NCI-H2227 (cell line): ENCODE measurements at regions not wholly inside any gene's neighbourhood (a gene's known extent, or its start where the extent isn't known, plus 50 kb on each side); places are given as distances from the start of the nearest gene placed in this dataset.
"Not testable (repeated sequence)": the region's sequence is repeated elsewhere in the genome, so short reads cannot be mapped to it uniquely, and the experiment has no call there.

Experiments
- DNase-seq: peaks from one replicate; lab custom pipeline; 2025; ENCODE audit not compliant: unreplicated experiment; lab: John Stamatoyannopoulos, UW

- DNase-seq, result no peak
These were observed 1352.9 kb upstream of the CHAC2 start for GRCh38 chr2:52414561-52415295.

GRCh38 chr2:52409308-52410118, 1358.1 kb upstream of the CHAC2 start:
- not testable (repeated sequence) for DNase-seq

GRCh38 chr2:52405980-52406379, 1361.6 kb upstream of the CHAC2 start:
- no peak for DNase-seq

- no peak for DNase-seq
These were observed 1362.7 kb upstream of the CHAC2 start for GRCh38 chr2:52404866-52405265.

GRCh38 chr2:52404046-52404445, 1363.6 kb upstream of the CHAC2 start:
- no peak for DNase-seq

GRCh38 chr2:52402128-52402527, 1365.5 kb upstream of the CHAC2 start:
- no peak for DNase-seq

- no peak for DNase-seq
These were observed 1364.9 kb upstream of the NRXN1 start for GRCh38 chr2:52396836-52397235.

- DNase-seq, result no peak
These were observed 1364.0 kb upstream of the NRXN1 start for GRCh38 chr2:52395912-52396311.

- no peak for DNase-seq
These were observed 1359.7 kb upstream of the NRXN1 start for GRCh38 chr2:52391621-52392020.

GRCh38 chr2:52390651-52391050, 1358.7 kb upstream of the NRXN1 start:
- DNase-seq, result no peak

GRCh38 chr2:52387937-52388590, 1356.1 kb upstream of the NRXN1 start:
- DNase-seq, result no peak

- no peak for DNase-seq
These were observed 1354.6 kb upstream of the NRXN1 start for GRCh38 chr2:52386433-52387030.

GRCh38 chr2:52383541-52383940, 1351.6 kb upstream of the NRXN1 start:
- no peak for DNase-seq

GRCh38 chr2:52369178-52369577, 1337.2 kb upstream of the NRXN1 start:
- no peak for DNase-seq

- no peak for DNase-seq
These were observed 1336.2 kb upstream of the NRXN1 start for GRCh38 chr2:52368141-52368540.

GRCh38 chr2:52365946-52366345, 1334.0 kb upstream of the NRXN1 start:
- DNase-seq, result no peak

GRCh38 chr2:52356556-52356955, 1324.6 kb upstream of the NRXN1 start:
- DNase-seq, result no peak

- no peak for DNase-seq
These were observed 1315.4 kb upstream of the NRXN1 start for GRCh38 chr2:52347292-52347691.

GRCh38 chr2:52345676-52346075, 1313.7 kb upstream of the NRXN1 start:
- DNase-seq, result no peak

- DNase-seq, result no peak
These were observed 1313.2 kb upstream of the NRXN1 start for GRCh38 chr2:52345082-52345481.

- DNase-seq, result no peak
These were observed 1311.9 kb upstream of the NRXN1 start for GRCh38 chr2:52343706-52344266.
